AG10803 (cell line): ENCODE measurements at regions not wholly inside any gene's neighbourhood (a gene's known extent, or its start where the extent isn't known, plus 50 kb on each side); places are given as distances from the start of the nearest gene placed in this dataset.

ENCODE experiments used
- DNase-seq: peaks from one replicate; pipeline ENCODE4 v3.0.0; 2010; ENCODE audit warnings: low read depth
- H3K4me3 ChIP-seq: 2 replicates; pipeline ENCODE4 v1.5.1; 2011; ENCODE audit warnings: mild to moderate bottlenecking, low read length, control low read depth
- CTCF ChIP-seq: conservative IDR thresholded peaks from 2 replicates; pipeline ENCODE4 v1.5.1; 2011; ENCODE audit warnings: mild to moderate bottlenecking, low read length, control low read depth, inconsistent platforms

GRCh38 chr15:61798631-61799030, 261.6 kb downstream of the VPS13C start:
- H3K4me3 ChIP-seq, result no peak overlapping the region
- no peak for DNase-seq
- TF ChIP-seq CTCF, result no peak

GRCh38 chr15:61796056-61796455, 264.2 kb downstream of the VPS13C start:
- peak; percentile 67 for DNase-seq
- no peak overlapping the region for H3K4me3 ChIP-seq
- no peak for TF ChIP-seq CTCF

GRCh38 chr15:61794881-61795280, 265.4 kb downstream of the VPS13C start:
- peak; percentile 16 for DNase-seq
- no peak overlapping the region for H3K4me3 ChIP-seq
- no peak for TF ChIP-seq CTCF

GRCh38 chr15:61794276-61794675, 266.0 kb downstream of the VPS13C start:
- H3K4me3 ChIP-seq, result no peak overlapping the region
- TF ChIP-seq CTCF, result no peak
- no peak for DNase-seq

GRCh38 chr15:61784734-61785133, 275.5 kb downstream of the VPS13C start:
- no peak overlapping the region for H3K4me3 ChIP-seq

GRCh38 chr15:61780278-61780980, 279.8 kb downstream of the VPS13C start:
- H3K4me3 ChIP-seq, result no peak overlapping the region
- no peak for DNase-seq
- TF ChIP-seq CTCF, result no peak

More at GRCh38 chr15:61784734-61785133, 275.5 kb downstream of the VPS13C start:
- TF ChIP-seq CTCF, result no peak
- no peak for DNase-seq

- TF ChIP-seq CTCF, result no peak
- no peak for DNase-seq
- H3K4me3 ChIP-seq, result no peak overlapping the region
Observed at GRCh38 chr15:61777689-61778088, 282.6 kb downstream of the VPS13C start.
